ENCODE measurements at regions not wholly inside any gene's neighbourhood (a gene's known extent, or its start where the extent isn't known, plus 50 kb on each side); places are given as distances from the start of the nearest gene placed in this dataset.

GRCh38 chr2:239608723-239609122 is 207.9 kb upstream of the HDAC4 start:
- no peak for DNase-seq

GRCh38 chr2:239608260-239608659 is 207.4 kb upstream of the HDAC4 start:
- no peak for DNase-seq

- DNase-seq: no peak
These were observed 206.8 kb upstream of the HDAC4 start for GRCh38 chr2:239607517-239608191.

DNA sequence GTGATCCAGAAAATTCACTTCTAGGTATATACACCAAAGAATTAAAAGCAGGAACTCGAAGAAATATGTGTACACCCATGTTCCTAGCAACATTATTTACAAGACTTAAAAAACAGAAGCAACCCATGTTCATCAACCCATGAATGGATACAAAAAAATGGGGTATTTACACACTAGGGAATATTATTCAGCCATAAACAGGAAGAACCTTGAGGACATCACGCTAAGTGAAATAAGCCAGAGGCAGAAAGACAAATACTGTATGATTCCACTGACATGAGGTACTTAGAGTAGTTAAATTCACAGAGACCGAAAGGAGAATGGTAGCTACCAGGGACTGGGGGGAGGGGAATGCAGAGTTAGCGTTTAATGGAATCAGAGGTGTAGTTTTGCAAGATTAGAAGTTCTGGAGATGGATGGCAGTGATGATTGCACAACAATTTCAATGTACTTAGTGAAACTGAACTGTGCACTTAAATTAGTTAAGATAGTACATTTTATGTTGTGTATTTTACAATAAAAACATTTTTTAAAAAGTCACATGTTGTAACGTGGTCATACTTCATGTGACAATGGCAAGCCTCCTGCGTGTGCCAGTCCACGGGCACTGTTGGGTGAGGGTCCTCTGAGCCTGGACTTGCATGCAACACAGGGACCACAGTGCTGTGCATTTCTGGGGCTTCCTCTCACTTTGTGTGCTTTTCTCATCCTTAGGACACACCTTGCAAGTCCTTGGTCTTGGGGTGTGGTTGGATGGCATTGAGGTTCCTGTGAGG is 206.1 kb upstream of the HDAC4 start:
- DNase-seq: no peak

- no peak for DNase-seq
These were observed 205.2 kb upstream of the HDAC4 start for GRCh38 chr2:239605976-239606375.

DNA sequence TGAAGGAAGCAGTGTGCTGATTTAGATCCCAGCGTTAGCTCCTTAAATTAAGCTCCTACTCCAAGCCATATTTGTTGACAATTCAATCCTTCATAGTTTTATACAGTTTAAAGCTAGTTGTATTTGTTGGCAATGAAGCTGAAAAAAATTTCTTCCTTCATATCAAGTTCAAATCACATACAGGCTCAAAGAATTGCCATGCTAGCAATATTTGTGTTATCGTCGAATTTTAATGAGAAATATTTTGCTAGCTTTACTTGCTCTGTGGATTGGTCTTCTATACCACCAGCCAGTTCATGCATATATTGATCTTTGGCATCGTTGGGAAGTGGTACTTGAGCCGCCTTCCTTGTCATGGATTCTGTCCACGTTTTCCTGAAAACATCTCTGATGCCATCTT is 204.6 kb upstream of the HDAC4 start:
- no peak for DNase-seq

- DNase-seq: no peak
These were observed 204.0 kb upstream of the HDAC4 start for GRCh38 chr2:239604861-239605260.

GRCh38 chr2:239603411-239604356 is 202.9 kb upstream of the HDAC4 start:
- DNase-seq: no peak

GRCh38 chr2:239602290-239603282 is 201.8 kb upstream of the HDAC4 start:
- DNase-seq: no peak

DNA sequence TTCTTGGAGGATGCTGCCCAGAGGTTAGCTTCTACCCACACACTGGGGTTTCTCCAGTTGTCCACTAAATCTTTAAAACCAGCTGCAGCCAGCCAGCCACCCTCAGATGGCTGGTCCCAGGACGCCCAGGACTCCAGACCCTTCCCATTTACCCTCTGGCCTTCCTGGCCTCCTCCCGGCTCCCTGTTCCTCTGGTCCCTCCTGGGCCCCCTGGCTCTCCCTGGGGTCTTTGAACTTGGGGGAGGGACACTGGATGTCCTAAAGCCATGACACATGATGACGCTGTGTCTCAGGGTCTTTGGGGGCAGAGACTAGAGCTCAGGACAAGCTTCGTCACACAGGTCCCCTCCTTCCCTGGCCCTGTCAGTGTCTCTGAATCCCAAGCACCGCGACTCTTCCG is 201.1 kb upstream of the HDAC4 start:
- DNase-seq: no peak

GRCh38 chr2:239601201-239601851 is 200.5 kb upstream of the HDAC4 start:
- no peak for DNase-seq

GRCh38 chr2:239600650-239601049 is 199.8 kb upstream of the HDAC4 start:
- DNase-seq: no peak

DNA sequence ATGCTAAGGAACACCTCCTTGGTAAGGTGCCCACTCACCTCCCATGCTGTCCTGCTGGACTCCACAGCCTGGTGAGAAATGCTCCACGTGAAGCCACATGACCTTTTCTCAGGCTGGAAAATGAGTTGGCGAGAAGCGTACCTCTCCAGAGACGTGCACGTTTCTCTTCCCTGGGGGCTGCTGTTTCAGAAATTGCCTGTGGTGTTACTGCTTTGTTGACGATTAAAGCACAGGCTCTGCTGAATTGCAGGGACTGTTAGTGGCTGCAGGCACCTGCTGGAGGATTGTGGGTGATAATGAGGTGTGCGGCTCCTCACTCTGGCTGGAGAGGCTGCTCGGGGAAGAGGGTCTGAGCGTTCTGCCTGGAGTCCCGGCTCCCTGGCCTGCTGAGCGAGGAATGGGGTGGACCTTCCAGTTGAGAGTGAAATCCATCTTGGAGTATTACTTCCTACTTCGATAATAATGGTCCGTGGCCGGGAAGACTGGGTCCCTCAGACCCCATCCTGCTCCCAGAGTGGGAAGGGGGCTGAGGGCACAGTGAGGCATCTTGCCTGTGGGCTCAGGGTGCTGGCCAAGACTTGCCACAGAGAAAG is 199.3 kb upstream of the HDAC4 start:
- DNase-seq: no peak

DNA sequence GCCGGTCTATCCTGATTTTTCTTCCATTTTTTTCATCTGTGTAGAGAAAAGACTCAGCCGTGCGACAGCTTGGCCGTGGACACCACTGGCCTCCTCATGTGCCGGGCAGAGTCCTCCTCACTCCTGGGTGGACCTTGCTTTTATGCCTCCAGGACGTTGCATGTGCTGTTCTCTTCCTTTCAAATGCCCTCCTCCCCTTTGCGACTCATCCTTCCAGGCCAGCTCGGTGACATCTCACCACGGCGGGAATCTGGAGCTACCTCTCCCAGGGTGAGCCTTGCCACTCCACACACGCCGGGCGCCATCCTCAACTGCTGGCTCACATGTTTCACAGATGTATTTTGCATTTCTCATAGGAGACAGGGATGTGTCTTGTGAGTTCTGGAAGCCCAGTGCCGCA is 198.5 kb upstream of the HDAC4 start:
- no peak for DNase-seq

- no peak for DNase-seq
These were observed 197.9 kb upstream of the HDAC4 start for GRCh38 chr2:239598732-239599090.

DNA sequence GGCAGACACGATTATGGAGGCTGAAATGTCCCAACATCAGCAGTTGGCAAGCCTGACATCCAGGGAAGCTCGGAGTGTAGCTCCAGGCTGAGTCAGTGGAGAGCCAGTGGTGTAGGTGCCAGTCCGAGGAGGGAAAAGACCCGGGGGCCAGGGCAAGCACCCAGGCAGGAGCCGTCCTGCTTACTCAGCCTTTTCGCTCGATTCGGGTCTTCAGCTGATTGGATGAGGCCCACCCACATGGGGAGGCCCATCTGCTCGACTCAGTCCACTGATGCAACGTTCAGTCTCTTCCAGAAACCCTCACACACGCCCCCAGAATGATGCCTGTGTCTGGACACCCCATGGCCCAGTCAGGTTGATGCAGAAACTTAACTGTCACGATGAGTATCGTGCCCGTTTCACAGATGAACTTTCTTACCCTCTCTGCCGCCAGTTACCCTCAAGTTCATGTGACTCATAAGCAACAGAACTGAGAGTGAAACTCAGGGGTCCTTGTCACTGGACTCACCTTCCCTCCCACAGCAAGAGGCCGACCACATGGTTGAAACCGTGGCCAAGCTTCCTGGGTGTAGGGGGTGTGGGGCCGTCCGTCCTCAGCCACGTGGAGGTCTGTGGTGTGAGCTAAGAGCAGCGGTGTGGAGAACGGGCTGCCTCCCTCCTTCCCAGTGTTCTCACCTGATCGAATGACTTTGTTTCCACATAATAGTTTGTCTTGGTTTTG is 197.4 kb upstream of the HDAC4 start:
- no peak for DNase-seq

DNA sequence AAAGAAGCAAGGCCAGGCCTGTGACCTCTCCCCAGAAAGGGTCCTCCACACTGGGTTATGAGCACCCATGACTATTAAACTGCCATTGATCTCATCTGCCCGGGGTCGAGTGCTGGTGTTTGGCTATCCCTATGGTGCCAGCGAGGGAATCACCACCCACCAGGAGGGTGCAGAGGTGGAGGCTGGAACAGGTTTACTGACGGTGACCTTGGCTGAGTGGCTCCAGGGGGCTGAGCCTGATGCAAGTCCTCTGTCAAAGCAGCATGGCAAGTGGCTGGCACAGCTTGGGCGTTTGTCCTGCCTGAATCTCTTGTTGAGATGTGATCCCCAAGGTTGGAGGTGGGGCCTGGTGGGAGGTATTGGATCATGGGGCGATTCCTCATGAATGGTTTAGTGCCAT is 196.4 kb upstream of the HDAC4 start:
- DNase-seq: no peak

DNA sequence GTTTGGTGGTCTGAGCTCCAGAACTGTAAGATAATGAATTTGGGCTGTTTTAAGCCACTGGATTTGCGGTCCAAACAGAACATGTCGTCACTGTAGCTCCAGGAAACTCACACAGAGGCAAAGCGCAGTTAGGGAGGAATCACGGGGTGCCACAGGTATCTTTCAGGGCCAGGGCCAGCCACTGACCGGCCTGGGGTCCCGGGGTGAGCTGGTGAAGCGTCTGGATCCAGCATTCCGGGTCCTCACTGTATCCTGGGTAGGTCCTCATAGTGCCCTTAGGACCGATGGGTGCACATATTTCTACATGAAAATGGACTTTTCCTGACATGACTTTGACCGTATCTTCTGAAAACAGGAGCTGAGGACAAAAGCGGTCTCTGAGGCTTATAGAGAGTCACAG is 196.0 kb upstream of the HDAC4 start:
- DNase-seq: no peak

DNA sequence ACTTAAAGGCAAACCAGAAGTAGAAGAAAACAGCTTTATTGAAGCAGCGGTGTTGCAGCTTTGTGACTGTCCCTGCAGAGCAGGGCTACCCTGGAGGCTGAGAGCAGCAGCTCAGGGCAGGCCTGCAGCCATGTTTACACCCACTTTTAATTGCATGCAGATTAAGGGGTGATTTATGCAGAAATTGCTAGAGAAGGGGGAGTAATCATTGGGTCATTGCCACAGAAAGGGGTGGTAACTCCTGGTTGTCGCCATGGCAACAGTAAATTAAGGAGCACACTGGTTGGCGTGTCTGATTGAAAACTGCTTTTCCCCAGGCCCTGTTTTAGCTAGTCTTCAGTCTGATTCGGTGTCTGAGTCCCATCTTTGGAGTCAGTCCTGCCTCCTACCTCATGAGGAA is 195.4 kb upstream of the HDAC4 start:
- no peak for DNase-seq

DNA sequence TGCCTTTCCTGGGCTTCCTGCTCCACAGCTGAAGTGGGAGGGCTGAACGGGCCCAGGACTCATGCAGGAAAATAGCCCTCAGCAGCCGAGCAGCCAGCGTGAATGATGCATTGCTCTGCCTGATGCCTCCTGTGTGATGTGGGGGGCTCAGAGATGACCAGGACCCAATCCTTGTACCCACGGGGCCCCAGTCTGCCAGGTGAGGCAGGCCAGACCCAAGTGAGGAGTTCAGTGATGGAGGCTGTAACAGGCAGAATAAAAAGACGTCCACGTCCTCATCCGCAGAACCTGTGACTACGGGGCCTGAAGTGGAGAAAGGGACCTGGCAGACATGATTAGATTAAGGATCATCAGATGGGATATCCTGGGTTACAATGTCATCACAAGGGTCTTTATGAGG is 194.9 kb upstream of the HDAC4 start:
- DNase-seq: no peak
